WI38 (cell line): ENCODE measurements at regions not wholly inside any gene's neighbourhood (a gene's known extent, or its start where the extent isn't known, plus 50 kb on each side); places are given as distances from the start of the nearest gene placed in this dataset.

ENCODE experiments used
- H3K4me3 ChIP-seq: 2 replicates; pipeline ENCODE4 v1.5.1; 2011; ENCODE audit warnings: low read depth, mild to moderate bottlenecking, control low read depth, low read length
- CTCF ChIP-seq: IDR thresholded peaks from 2 replicates; pipeline ENCODE4 v1.5.1; 2012; ENCODE audit warnings: low read depth, mild to moderate bottlenecking, control low read depth, low read length

GRCh38 chr4:187236209-187236890 lies 512.7 kb upstream of the FAT1 start:
- no peak overlapping the region for H3K4me3 ChIP-seq
- no peak for TF ChIP-seq CTCF

- TF ChIP-seq CTCF, result no peak
These were observed 515.0 kb upstream of the FAT1 start for GRCh38 chr4:187238646-187239045.

GRCh38 chr4:187251896-187252295 lies 528.2 kb upstream of the FAT1 start:
- no peak for TF ChIP-seq CTCF
- no peak overlapping the region for H3K4me3 ChIP-seq

More at GRCh38 chr4:187238646-187239045, 515.0 kb upstream of the FAT1 start:
- no peak overlapping the region for H3K4me3 ChIP-seq

DNA sequence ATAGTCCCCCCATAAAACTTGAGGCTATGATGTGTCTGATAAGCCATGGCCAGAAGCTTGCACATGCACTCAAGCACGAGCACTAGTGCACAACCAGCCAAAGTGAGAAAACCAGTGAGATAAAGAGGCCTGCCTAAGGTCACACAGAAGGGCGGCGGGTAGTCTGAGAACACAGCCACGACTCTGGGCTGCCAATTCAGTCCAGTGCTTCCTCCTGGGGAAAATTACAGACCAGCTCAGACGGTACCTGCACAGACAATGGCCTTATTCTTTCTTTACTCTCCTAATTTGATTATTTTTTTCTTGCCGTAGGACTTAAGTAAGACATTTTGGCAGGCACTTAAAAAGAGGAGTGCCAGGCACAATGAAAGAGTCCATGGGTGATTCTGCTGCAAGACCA lies 533.2 kb upstream of the FAT1 start:
- TF ChIP-seq CTCF, result no peak
- no peak overlapping the region for H3K4me3 ChIP-seq

- H3K4me3 ChIP-seq, result no peak overlapping the region
These were observed 535.2 kb upstream of the FAT1 start for GRCh38 chr4:187258651-187259401.

DNA sequence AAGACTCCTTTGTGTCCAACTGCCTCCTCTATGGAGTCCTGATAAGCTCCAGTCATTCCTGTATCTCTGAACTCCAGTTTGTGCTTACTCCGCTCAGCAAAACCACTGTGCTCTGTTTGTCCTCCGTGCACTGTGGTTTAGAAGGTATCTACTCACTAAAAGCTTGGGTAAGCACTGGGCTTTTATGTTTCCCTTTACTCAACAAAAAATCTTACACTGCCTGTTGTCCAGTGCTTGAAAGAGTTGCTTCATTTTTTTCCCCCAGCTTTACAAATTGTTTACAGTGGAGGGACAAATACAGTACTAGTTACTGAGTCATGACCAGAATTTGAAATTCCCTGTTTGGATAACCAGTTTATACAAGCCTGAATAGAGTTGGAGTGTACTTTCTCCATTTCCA lies 545.3 kb upstream of the FAT1 start:
- TF ChIP-seq CTCF, result no peak
- no peak overlapping the region for H3K4me3 ChIP-seq

More at GRCh38 chr4:187258651-187259401, 535.2 kb upstream of the FAT1 start:
- TF ChIP-seq CTCF, result no peak

- no peak for TF ChIP-seq CTCF
- no peak overlapping the region for H3K4me3 ChIP-seq
These were observed 546.5 kb upstream of the FAT1 start for GRCh38 chr4:187270154-187270553.
